ENCODE measurements at regions not wholly inside any gene's neighbourhood (a gene's known extent, or its start where the extent isn't known, plus 50 kb on each side); places are given as distances from the start of the nearest gene placed in this dataset.

DNA sequence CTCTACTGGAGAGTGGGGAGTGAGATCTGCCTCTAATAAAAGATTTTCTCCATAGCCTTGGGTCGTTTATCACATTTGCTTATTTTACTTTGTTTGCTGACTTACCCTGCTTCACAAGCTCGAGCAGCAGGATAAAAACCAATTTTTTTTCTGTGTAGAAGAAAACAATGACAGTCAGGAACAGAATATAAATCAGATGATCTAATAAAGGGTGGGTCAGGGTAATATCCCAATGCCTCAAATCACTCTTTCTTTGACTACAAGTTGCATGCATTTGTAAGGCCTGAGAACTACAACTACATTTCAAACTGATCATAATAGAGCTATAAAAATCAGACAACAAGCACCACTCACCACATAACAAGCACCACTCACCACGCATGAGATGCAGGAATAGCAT is 174.4 kb upstream of the ADARB2 start:
- DNase-seq, result no peak

DNA sequence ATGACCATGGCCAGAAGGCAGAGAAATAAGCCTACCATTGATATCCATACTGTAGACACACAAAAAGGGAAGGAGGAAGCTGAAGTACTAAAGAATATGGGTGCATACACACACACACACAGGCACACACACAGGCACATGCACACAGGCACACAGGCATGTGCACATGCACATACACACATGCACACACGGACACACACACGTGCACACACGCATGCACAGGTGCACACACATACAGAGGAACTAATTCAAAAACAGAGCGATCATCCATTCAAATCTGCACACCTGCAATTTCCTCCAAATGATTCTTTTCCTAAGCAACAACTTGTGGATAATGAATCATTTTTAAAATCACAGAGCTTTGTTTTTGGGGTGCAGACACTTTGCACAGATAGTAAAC is 166.7 kb upstream of the ADARB2 start:
- DNase-seq, result no peak

- no peak for DNase-seq
Observed at GRCh38 chr10:1896153-1896552, 158.8 kb upstream of the ADARB2 start.

DNA sequence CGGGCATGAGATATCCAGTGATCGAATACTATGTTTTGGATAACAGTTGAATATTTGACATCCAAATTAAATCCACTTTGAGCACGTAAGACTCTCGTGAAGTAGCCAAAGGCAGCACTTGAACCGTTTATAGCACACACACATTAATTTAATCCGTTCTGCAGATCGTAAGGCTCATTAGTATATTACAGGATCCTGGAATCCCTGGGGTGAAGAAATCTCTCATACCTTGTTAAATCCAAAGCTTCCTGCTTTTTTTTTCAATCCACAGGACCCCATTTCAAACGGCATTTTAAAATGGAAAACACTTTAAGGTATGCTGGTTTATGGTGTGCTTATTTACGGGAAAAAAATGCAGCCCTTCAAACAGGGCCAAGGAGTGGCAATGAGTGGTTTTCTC is 158.4 kb upstream of the ADARB2 start:
- no peak for DNase-seq

DNA sequence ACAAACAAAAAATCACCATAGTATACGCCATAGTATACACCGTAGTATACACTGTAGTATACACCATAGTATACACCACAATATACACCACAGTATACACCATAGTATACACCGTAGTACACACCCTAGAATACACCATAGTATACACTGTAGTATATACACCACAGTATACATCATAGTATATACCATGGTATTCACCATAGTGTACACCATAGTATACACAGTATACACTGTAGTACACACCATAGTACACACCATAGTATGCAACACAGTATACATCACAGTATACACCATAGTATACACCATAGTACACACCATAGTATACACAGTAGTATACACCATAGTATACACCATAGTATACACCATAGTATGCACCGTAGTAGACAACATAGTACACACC is 157.6 kb upstream of the ADARB2 start:
- DNase-seq, result no peak

GRCh38 chr10:1893941-1894340 is 156.6 kb upstream of the ADARB2 start:
- no peak for DNase-seq

DNA sequence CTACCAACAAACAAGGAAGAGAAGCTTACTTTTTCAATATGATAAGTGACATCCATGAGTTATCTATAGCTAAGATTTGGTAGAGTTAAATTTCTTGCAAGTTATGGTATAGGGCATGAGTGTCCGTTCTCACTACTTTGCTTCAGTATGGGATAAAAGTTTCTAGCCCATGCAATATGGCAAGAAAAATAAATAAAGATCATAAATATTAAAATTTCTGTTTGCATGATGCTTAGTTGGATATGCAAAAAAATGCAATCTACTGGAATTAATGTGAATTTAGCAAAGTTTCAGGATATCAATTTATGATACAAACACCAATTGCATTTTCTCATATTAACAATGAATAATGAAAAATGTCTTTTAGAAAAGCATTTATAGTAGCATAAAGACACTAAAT is 148.7 kb upstream of the ADARB2 start:
- no peak for DNase-seq

DNA sequence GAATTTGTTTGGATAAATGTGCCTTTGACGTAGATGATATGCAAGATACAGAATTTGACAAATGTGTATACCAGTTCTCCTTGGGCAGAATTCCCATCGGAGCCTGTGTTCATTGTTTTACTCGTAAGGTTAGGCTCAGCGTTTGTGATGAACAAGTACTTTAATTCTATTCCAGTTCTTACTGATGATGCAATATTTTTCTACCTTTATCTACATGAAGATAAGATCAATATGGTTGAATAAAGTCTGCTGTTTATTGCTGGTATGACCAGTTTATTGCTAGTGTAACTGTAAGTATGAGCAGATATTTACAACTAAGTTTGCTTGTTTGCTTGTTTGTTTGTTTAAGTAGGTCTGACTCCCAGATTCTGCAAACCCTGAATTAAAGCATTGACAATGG is 145.4 kb upstream of the ADARB2 start:
- no peak for DNase-seq

GRCh38 chr10:1882180-1882579 is 144.9 kb upstream of the ADARB2 start:
- no peak for DNase-seq

- DNase-seq, result no peak
Observed at GRCh38 chr10:1881636-1882035, 144.3 kb upstream of the ADARB2 start.

GRCh38 chr10:1874533-1874932 is 137.2 kb upstream of the ADARB2 start:
- DNase-seq, result no peak

DNA sequence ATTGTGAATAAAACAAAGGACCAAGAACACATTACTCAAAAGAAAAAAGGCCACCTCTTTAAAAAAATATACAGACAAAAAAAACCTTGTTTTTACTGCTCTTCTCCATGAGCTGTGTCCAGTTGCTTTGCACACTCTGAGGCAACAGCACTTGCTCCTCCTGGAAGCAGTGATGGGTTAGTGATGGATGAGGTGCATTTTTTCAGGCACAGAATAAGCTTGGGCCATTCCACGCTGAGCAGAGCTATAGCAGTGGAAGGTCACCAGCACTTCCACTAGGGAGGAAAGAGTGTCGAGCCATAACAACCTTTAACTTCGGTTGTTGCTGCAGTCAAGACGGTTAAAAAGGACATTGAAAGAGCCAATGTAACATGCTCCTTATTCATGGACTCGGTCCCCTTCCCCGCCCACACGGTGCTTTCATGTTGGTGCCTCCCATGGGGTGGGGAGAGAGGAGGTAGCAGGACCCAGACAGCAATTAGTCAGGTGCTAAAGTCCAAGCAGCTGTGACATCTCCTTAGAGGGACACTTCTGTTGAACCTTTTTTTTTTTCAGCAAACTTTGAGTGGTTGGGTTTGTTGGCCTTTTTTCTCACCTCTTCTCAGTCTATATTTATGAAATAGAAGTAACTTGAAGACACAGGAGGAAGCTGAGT is 136.5 kb upstream of the ADARB2 start:
- no peak for DNase-seq

DNA sequence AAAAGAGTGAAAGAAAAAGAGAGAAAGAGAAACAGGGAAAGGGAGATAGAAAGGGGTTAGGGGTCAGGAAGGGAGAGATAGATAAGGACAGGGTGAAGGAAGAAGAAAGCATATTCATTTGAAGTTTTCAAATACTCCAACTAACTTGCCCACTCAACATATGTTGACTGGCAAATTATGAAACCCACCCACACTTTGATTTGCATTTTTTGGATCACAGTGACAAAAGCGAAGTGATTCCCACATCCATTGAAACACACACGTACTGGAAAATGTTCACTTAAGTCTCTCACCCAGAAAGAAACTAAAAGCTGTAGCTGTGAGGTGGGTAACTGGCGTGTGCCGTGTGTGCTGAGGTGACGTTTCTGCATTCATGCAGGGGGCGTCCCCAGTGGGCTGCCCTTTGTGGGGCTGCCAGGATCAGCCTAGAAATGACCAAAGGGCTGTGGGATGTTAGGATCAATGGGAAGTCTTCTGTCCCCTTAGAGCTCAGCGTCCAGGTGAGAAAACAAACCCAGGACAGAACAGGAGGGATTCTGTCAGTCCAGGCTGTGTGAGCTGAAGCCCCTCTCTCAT is 134.9 kb upstream of the ADARB2 start:
- no peak for DNase-seq

DNA sequence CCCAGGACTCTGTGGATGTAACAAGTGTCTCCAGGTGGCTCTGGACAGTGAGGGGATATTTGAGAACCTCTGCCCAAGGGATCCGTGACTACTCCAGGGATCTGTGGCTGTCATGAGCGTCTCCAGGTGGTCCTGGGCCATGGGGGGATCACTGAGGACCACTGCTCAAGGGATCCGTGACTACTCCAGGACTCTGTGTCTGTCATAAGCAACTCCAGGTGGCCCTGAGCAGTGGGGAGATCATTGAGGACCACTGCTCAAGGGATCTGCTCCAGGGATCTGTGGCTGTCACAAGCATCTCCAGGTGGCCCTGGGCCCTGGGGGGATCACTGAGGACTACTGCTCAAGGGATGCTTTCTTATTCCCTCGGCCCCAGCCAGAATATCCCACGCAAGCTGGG is 133.2 kb upstream of the ADARB2 start:
- DNase-seq, result no peak

GRCh38 chr10:1869861-1870260 is 132.5 kb upstream of the ADARB2 start:
- no peak for DNase-seq

GRCh38 chr10:1860351-1860750 is 123.0 kb upstream of the ADARB2 start:
- DNase-seq, result no peak

DNA sequence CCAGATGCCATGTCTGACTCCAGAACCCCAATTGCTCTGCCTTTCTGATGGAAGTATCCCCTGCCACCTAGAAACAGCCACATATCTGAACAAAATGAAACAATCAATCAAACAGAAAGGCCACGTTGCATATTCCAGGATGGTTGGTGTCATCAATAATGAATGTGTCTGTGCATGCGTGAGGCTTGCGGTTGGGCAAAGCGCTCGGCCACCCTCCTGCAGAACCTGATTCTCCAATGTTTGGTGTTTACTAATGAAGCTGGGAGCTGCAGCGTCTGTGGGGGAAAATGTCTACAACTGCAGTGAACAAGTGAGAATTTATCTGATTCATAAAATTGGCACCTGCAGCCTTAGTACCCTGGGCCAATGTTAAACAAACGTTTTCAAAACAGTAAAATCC is 121.2 kb upstream of the ADARB2 start:
- no peak for DNase-seq

DNA sequence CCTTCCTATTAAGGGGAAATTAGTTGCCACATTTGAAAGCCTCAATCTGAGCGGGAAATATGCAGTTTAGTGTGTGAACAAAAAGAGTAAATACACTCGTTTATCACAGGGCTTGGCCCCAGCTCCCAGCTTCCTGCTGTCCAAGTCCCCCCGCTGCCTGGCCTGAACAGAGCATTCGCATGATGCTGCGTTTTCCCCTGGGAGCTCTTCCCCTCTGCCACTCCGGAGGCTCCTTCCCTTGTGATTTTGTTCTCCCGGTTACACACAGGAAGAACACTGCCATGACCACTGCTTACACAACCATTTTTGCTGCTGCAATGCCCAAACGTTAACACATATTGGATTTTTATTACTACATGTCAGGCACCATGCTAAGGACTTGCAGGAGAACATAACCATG is 120.7 kb upstream of the ADARB2 start:
- DNase-seq, result no peak

- DNase-seq, result no peak
Observed at GRCh38 chr10:1855911-1856310, 118.6 kb upstream of the ADARB2 start.

DNA sequence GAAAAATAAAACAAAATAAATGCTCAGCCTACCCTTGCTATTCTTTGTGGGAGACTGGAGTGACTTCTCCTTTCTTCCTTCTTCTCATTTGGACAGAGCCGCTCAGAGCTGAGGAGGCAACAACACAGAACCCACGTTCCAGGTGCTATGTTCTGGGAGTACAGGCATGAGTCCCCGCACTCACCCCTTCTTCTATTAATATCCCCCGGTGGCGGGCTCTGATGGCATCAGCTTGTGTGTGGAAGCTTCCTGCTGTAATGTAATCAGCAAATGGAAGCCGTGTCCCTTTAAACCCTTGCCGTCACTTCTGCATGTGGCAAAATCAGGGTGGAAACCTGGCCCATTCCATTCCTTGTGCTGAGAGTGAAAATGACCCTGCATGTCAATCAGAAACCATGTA is 116.9 kb upstream of the ADARB2 start:
- DNase-seq, result no peak

DNA sequence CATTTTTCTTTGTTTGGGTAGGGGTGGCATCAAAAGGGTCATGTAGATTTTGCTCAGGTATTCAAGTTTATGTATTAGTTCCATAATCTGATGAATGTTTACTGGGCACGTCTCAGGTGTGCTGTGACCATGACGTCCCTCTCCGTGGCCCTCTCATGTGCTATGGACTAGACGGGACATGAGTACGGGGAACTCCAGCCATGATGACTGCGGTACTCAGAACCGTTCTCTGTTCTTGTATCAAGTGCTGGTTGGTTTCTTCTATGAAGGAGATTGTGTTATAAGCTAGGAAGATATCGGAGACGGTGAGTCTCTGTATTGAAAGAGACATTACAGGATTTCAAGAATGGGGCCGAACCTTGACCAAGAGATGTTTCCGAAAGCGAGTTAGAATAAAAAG is 116.5 kb upstream of the ADARB2 start:
- DNase-seq, result no peak

DNA sequence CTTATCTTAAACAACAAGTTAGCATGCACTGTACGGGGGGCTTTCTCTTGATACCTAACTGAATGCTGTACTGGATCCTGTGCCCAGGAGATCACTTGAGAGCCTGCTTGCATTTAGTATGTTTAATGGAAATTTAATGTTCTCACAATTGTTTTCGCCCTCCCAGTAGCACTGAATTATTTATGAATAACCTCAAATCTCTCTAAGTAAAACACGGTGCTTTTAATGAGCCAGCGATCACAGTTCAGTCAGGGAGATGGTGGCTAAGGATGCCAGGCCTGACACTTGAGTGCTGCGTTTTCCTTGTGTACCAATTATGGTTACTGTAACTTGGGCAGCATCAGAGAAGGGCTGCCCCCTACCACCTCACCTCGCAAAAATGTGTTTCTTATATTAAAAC is 115.5 kb upstream of the ADARB2 start:
- no peak for DNase-seq

DNA sequence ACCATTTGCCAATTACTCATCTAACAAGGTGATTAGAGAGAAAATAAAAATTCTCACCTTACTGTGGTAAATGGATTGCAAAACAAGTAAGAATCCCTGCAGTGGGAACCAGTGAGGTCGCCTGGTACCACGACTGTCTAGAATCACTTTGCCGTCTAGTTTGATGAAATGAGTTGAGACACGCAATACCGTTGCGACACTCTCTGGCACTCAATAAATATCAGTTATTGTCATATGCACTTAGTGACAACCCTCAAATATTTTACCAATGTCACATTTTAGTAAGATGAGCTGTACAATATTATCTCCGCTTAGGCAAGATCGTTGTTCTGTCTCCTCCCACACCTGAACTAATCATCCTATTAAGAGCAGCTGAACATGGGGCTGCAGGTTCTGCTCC is 114.4 kb upstream of the ADARB2 start:
- no peak for DNase-seq

GRCh38 chr10:1850971-1851527 is 113.7 kb upstream of the ADARB2 start:
- no peak for DNase-seq

DNA sequence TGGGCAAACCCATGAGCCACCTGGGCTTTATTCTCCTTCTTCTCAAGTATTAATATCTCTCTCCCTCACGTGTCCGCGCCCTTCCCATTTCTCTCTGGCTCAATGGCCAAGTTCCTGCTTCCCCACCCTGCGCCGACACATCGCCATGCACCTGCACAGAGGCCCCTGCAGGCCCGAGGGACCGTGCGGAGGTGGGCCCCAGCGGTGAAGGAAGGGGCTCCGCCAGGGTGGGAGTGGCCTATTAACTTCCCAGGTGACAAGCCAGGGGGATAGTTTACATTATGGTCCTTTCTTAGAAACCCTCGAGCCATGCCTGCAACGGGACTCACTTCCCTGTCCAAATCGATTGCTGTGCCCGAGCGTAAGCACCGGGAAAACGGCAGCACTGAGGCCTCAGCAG is 110.0 kb upstream of the ADARB2 start:
- DNase-seq, result no peak

Measured in NCI-H1694 (cell line).